ENCODE measurements at regions not wholly inside any gene's neighbourhood (a gene's known extent, or its start where the extent isn't known, plus 50 kb on each side); places are given as distances from the start of the nearest gene placed in this dataset.

DNA sequence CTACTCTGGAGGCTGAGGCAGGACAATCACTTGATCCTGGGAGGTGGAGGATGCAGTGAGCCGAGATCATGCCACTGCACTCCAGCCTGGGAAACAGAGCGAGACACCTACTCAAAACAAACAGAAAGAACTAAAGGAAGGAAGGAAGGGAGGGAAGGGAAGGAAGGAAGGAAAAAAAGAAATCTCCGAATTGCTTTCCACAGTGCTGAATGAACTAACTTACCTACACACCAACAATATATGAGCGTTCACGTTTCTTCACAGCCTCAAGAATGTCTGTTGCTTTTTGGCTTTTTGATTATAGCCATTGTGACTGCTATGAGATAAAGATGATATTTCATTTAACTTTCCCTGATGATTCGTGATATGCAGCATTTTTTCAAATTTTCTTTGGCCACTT is 1343.7 kb downstream of the LRFN5 start:
- Histone ChIP-seq H3K9me3 (ENCODE audit: low read length) (peaks cover 80% of the 10 kb centered on the region), H3K36me3 (replicated peaks in 1 of 2; ENCODE audit: control insufficient read depth in 1 of 2, insufficient read depth in 2 of 2, low read length in 2 of 2) (no peaks in the 10 kb centered on the region), H3K79me2 (ENCODE audit: insufficient read depth, low read length) (no peaks in the 10 kb centered on the region), H3K27ac (ENCODE audit: extremely low read length, insufficient read depth, low read length) (no peak overlapping the region), H3K27me3 (ENCODE audit: control insufficient read depth in 1 of 2, insufficient read depth in 2 of 2, low read length in 2 of 2) (no peaks in the 10 kb centered on the region), H3K4me2 (ENCODE audit: low read depth, low read length) (no peak overlapping the region), H2AFZ (ENCODE audit: low read length) (no peak overlapping the region), H3K4me3 (replicated peaks in 1 of 3; ENCODE audit: insufficient read depth in 1 of 3, low read depth in 2 of 3, low read length in 3 of 3) (no peak overlapping the region), H3K9ac (ENCODE audit: insufficient read depth, low read depth, low read length) (no peak overlapping the region), H4K20me1 (ENCODE audit: insufficient read depth, low read length) (no peaks in the 10 kb centered on the region), H3K4me1 (ENCODE audit: insufficient read depth, low read length) (no peaks in the 10 kb centered on the region)
- ChIA-PET CTCF (ENCODE audit: low intra/inter-chr PET ratio, low total read pairs) (no interaction called here), POLR2A (no interaction called here)
- FAIRE-seq (no peak), DNase-seq (ENCODE audit: low spot score) (no peak), ATAC-seq (no peak)
- no TSS peak for BruUV-seq (replicated peaks)
- intact Hi-C loops (cut with micrococcal nuclease; ENCODE audit: unreplicated experiment), result no loop called here
- in situ Hi-C loops (cut with HindIII; ENCODE audit: extremely low pct_ligation_motif_present, low pct_unique_long_range_greater_than_20kb), result no loop called here
- WGBS (ENCODE audit: low lambda C conversion rate), result 6% methylated on average over 6 of the region's 6 CpGs
- TF ChIP-seq ATF1 (CRISPR knock-in tag; IDR thresholded peaks at IDR 0.05) (no peak), ESRRA (CRISPR knock-in tag; IDR thresholded peaks at IDR 0.05; ENCODE audit: low read depth) (no peak)
- TF ChIP-seq, protein P1, sequence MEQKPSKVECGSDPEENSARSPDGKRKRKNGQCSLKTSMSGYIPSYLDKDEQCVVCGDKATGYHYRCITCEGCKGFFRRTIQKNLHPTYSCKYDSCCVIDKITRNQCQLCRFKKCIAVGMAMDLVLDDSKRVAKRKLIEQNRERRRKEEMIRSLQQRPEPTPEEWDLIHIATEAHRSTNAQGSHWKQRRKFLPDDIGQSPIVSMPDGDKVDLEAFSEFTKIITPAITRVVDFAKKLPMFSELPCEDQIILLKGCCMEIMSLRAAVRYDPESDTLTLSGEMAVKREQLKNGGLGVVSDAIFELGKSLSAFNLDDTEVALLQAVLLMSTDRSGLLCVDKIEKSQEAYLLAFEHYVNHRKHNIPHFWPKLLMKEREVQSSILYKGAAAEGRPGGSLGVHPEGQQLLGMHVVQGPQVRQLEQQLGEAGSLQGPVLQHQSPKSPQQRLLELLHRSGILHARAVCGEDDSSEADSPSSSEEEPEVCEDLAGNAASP (CRISPR knock-in tag; IDR thresholded peaks at IDR 0.05; ENCODE audit: borderline replicate concordance), result no peak
- TF ChIP-seq, protein P2, sequence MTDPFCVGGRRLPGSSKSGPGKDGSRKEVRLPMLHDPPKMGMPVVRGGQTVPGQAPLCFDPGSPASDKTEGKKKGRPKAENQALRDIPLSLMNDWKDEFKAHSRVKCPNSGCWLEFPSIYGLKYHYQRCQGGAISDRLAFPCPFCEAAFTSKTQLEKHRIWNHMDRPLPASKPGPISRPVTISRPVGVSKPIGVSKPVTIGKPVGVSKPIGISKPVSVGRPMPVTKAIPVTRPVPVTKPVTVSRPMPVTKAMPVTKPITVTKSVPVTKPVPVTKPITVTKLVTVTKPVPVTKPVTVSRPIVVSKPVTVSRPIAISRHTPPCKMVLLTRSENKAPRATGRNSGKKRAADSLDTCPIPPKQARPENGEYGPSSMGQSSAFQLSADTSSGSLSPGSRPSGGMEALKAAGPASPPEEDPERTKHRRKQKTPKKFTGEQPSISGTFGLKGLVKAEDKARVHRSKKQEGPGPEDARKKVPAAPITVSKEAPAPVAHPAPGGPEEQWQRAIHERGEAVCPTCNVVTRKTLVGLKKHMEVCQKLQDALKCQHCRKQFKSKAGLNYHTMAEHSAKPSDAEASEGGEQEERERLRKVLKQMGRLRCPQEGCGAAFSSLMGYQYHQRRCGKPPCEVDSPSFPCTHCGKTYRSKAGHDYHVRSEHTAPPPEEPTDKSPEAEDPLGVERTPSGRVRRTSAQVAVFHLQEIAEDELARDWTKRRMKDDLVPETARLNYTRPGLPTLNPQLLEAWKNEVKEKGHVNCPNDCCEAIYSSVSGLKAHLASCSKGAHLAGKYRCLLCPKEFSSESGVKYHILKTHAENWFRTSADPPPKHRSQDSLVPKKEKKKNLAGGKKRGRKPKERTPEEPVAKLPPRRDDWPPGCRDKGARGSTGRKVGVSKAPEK (CRISPR knock-in tag; IDR thresholded peaks at IDR 0.05; ENCODE audit: borderline replicate concordance), result no peak
- TF ChIP-seq, protein P3, sequence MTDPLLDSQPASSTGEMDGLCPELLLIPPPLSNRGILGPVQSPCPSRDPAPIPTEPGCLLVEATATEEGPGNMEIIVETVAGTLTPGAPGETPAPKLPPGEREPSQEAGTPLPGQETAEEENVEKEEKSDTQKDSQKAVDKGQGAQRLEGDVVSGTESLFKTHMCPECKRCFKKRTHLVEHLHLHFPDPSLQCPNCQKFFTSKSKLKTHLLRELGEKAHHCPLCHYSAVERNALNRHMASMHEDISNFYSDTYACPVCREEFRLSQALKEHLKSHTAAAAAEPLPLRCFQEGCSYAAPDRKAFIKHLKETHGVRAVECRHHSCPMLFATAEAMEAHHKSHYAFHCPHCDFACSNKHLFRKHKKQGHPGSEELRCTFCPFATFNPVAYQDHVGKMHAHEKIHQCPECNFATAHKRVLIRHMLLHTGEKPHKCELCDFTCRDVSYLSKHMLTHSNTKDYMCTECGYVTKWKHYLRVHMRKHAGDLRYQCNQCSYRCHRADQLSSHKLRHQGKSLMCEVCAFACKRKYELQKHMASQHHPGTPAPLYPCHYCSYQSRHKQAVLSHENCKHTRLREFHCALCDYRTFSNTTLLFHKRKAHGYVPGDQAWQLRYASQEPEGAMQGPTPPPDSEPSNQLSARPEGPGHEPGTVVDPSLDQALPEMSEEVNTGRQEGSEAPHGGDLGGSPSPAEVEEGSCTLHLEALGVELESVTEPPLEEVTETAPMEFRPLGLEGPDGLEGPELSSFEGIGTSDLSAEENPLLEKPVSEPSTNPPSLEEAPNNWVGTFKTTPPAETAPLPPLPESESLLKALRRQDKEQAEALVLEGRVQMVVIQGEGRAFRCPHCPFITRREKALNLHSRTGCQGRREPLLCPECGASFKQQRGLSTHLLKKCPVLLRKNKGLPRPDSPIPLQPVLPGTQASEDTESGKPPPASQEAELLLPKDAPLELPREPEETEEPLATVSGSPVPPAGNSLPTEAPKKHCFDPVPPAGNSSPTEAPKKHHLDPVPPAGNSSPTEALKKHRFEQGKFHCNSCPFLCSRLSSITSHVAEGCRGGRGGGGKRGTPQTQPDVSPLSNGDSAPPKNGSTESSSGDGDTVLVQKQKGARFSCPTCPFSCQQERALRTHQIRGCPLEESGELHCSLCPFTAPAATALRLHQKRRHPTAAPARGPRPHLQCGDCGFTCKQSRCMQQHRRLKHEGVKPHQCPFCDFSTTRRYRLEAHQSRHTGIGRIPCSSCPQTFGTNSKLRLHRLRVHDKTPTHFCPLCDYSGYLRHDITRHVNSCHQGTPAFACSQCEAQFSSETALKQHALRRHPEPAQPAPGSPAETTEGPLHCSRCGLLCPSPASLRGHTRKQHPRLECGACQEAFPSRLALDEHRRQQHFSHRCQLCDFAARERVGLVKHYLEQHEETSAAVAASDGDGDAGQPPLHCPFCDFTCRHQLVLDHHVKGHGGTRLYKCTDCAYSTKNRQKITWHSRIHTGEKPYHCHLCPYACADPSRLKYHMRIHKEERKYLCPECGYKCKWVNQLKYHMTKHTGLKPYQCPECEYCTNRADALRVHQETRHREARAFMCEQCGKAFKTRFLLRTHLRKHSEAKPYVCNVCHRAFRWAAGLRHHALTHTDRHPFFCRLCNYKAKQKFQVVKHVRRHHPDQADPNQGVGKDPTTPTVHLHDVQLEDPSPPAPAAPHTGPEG (CRISPR knock-in tag; IDR thresholded peaks at IDR 0.05), result no peak
- TF ChIP-seq, protein P4, sequence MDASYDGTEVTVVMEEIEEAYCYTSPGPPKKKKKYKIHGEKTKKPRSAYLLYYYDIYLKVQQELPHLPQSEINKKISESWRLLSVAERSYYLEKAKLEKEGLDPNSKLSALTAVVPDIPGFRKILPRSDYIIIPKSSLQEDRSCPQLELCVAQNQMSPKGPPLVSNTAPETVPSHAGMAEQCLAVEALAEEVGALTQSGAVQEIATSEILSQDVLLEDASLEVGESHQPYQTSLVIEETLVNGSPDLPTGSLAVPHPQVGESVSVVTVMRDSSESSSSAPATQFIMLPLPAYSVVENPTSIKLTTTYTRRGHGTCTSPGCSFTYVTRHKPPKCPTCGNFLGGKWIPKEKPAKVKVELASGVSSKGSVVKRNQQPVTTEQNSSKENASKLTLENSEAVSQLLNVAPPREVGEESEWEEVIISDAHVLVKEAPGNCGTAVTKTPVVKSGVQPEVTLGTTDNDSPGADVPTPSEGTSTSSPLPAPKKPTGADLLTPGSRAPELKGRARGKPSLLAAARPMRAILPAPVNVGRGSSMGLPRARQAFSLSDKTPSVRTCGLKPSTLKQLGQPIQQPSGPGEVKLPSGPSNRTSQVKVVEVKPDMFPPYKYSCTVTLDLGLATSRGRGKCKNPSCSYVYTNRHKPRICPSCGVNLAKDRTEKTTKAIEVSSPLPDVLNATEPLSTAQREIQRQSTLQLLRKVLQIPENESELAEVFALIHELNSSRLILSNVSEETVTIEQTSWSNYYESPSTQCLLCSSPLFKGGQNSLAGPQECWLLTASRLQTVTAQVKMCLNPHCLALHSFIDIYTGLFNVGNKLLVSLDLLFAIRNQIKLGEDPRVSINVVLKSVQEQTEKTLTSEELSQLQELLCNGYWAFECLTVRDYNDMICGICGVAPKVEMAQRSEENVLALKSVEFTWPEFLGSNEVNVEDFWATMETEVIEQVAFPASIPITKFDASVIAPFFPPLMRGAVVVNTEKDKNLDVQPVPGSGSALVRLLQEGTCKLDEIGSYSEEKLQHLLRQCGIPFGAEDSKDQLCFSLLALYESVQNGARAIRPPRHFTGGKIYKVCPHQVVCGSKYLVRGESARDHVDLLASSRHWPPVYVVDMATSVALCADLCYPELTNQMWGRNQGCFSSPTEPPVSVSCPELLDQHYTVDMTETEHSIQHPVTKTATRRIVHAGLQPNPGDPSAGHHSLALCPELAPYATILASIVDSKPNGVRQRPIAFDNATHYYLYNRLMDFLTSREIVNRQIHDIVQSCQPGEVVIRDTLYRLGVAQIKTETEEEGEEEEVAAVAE (CRISPR knock-in tag; IDR thresholded peaks at IDR 0.05; ENCODE audit: borderline replicate concordance), result no peak
